Osteoblast (primary cell): ENCODE measurements at regions not wholly inside any gene's neighbourhood (a gene's known extent, or its start where the extent isn't known, plus 50 kb on each side); places are given as distances from the start of the nearest gene placed in this dataset.

Experiments used
- DNase-seq: peaks from one replicate; pipeline ENCODE4 v3.0.0; 2011; ENCODE audit warnings: low spot score, mixed read lengths; ENCODE audit not compliant: insufficient read length; ENCODE audit errors: missing footprints
- H2AFZ ChIP-seq: 2 replicates; pipeline ENCODE4 v1.6.0; 2011; ENCODE audit warnings: mild to moderate bottlenecking, low read length
- H3K27ac ChIP-seq: 2 replicates; pipeline ENCODE4 v1.5.1; 2011; ENCODE audit warnings: mild to moderate bottlenecking, low read depth, low read length, moderate library complexity
- H3K27me3 ChIP-seq: 2 replicates; pipeline ENCODE4 v1.6.0; 2012; ENCODE audit warnings: mild to moderate bottlenecking, control low read depth, inconsistent platforms, low read length, moderate library complexity; ENCODE audit not compliant: insufficient read depth
- H3K36me3 ChIP-seq: 2 replicates; pipeline ENCODE4 v1.5.1; 2011; ENCODE audit warnings: mild to moderate bottlenecking, low read length, control low read depth, moderate library complexity; ENCODE audit not compliant: insufficient read depth
- H3K4me1 ChIP-seq: 2 replicates; pipeline ENCODE4 v1.5.1; 2011; ENCODE audit warnings: mild to moderate bottlenecking, low read length, control low read depth, moderate library complexity; ENCODE audit not compliant: insufficient read depth
- H3K4me2 ChIP-seq: 2 replicates; pipeline ENCODE4 v1.6.0; 2011; ENCODE audit warnings: mild to moderate bottlenecking, low read length; ENCODE audit not compliant: insufficient read depth
- H3K4me3 ChIP-seq: fragments of 200-600 bp; sonication (generic); 3 replicates; pipeline ENCODE4 v1.5.1; 2012; ENCODE audit warnings: mild to moderate bottlenecking, low read length, inconsistent platforms; ENCODE audit not compliant: insufficient read depth
- H3K79me2 ChIP-seq: 2 replicates; pipeline ENCODE4 v1.6.0; 2012; ENCODE audit warnings: mild to moderate bottlenecking, low read length, control low read depth, inconsistent platforms; ENCODE audit not compliant: insufficient read depth
- H3K9me3 ChIP-seq: 2 replicates; pipeline ENCODE4 v1.5.1; 2011; ENCODE audit warnings: low read depth, low read length, control low read depth
- H4K20me1 ChIP-seq: 2 replicates; pipeline ENCODE4 v1.6.0; 2012; ENCODE audit warnings: mild to moderate bottlenecking, low read length, control low read depth; ENCODE audit not compliant: insufficient read depth
- CTCF ChIP-seq: IDR thresholded peaks from 2 replicates; pipeline ENCODE4 v1.5.1; 2011; ENCODE audit warnings: mild to moderate bottlenecking, low read depth, low read length, moderate library complexity; ENCODE audit errors: extremely low read depth

DNA sequence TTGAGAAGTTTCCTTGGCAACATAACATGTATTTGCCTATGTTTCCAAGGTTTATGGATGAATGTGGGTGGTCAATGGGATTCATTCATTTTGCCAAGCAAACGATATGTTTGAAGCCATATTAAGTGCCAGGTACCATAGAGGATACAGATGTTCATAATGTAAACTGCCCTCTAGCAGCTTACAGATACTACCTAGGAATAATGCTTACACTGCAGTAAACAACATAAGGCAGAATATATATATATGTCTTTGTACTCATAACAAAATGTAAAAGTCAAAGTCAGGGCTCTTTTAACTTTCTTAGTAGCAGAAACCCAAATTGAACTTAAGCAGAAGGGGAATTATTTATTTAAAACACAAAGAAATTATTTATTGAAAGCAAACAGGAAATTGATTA, 171.6 kb upstream of the TNP1 start:
- Histone ChIP-seq H3K79me2 (no peaks in the 10 kb centered on the region), H2AFZ (no peak overlapping the region), H3K27me3 (peaks cover 28% of the 10 kb centered on the region), H3K4me1 (peaks cover 3% of the 10 kb centered on the region), H3K9me3 (no peaks in the 10 kb centered on the region), H3K4me3 (no peak overlapping the region), H4K20me1 (no peaks in the 10 kb centered on the region), H3K27ac (no peak overlapping the region), H3K4me2 (no peak overlapping the region), H3K36me3 (no peaks in the 10 kb centered on the region)
- no peak for DNase-seq
- TF ChIP-seq CTCF: no peak

DNA sequence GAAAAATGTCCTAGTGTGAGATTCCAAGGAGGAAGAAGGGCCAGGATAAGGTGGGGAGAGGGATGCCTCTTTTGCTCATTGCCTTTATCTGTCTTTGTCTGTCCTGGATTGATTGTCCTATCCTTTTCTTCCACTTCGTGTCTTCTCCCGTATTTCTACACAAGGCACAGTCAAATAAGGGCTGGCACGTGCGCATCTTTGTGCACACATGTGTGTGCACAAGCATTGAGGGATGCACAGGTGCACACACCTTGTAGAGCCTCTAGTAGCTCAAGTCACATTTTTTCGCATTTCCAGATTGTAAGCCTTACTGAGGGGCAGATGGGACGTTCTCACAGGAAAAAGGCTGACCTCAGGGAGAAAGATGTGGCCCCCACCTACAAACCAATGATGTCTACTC, 170.2 kb upstream of the TNP1 start:
- Histone ChIP-seq H3K36me3 (no peaks in the 10 kb centered on the region), H3K4me1 (no peaks in the 10 kb centered on the region), H3K79me2 (no peaks in the 10 kb centered on the region), H3K27ac (no peak overlapping the region), H3K9me3 (no peaks in the 10 kb centered on the region), H4K20me1 (no peaks in the 10 kb centered on the region), H3K4me2 (no peak overlapping the region), H3K4me3 (no peak overlapping the region), H2AFZ (no peak overlapping the region), H3K27me3 (peaks cover 24% of the 10 kb centered on the region)
- no peak for TF ChIP-seq CTCF
- DNase-seq: no peak

GRCh38 chr2:217028128-217028527, 168.3 kb upstream of the TNP1 start:
- Histone ChIP-seq H3K9me3 (no peaks in the 10 kb centered on the region), H3K27me3 (peaks cover 20% of the 10 kb centered on the region), H3K27ac (no peak overlapping the region), H4K20me1 (no peaks in the 10 kb centered on the region), H2AFZ (no peak overlapping the region), H3K4me3 (no peak overlapping the region), H3K4me2 (no peak overlapping the region), H3K79me2 (no peaks in the 10 kb centered on the region), H3K36me3 (no peaks in the 10 kb centered on the region), H3K4me1 (no peaks in the 10 kb centered on the region)
- TF ChIP-seq CTCF: no peak
- DNase-seq: no peak

GRCh38 chr2:217027414-217027813, 167.6 kb upstream of the TNP1 start:
- no peaks in the 10 kb centered on the region for H3K36me3 ChIP-seq
- H4K20me1 ChIP-seq: no peaks in the 10 kb centered on the region
- no peaks in the 10 kb centered on the region for H3K79me2 ChIP-seq
- H3K4me1 ChIP-seq: no peaks in the 10 kb centered on the region
- TF ChIP-seq CTCF: no peak
- no peaks in the 10 kb centered on the region for H3K9me3 ChIP-seq
- H3K4me2 ChIP-seq: no peak overlapping the region
- no peak overlapping the region for H3K27ac ChIP-seq
- no peak overlapping the region for H2AFZ ChIP-seq
- H3K4me3 ChIP-seq: no peak overlapping the region
- H3K27me3 ChIP-seq: peaks cover 18% of the 10 kb centered on the region
- DNase-seq: no peak
